Kidney (tissue), 13 donors: ENCODE measurements at regions not wholly inside any gene's neighbourhood (a gene's known extent, or its start where the extent isn't known, plus 50 kb on each side); places are given as distances from the start of the nearest gene placed in this dataset.

Source experiments
- DNase-seq, 5 donors: peaks; one replicate each; pipeline ENCODE4 v3.0.0-alpha.2; 2013 to 2020
- FAIRE-seq: peaks from 2 replicates; lab custom pipeline; 2012; peaks lifted over from hg19 to GRCh38; lab: Jason Lieb, UNC
- H3K27ac ChIP-seq, 2 donors: one replicate each; pipeline ENCODE4 v1.7.0; 2013; ENCODE audit warnings: low read depth in 2 of 2, low read length in 2 of 2, inconsistent platforms in 1 of 2
- H3K27me3 ChIP-seq: one replicate; pipeline ENCODE4 v1.7.1; 2013; ENCODE audit warnings: low read length, inconsistent platforms; ENCODE audit not compliant: control insufficient read depth, insufficient read depth
- H3K36me3 ChIP-seq, 3 donors: one replicate each; pipeline versions ENCODE4 v1.7.0 to v1.7.1; 2013; ENCODE audit warnings: low read length in 3 of 3, control low read depth in 1 of 3, inconsistent platforms in 1 of 3; ENCODE audit not compliant: insufficient read depth in 3 of 3, control insufficient read depth in 2 of 3
- H3K4me1 ChIP-seq, 3 donors: one replicate each; pipeline versions ENCODE4 v1.7.0 to v1.7.1; 2013; ENCODE audit warnings: low read length in 3 of 3, inconsistent platforms in 1 of 3, low read depth in 1 of 3; ENCODE audit not compliant: control insufficient read depth in 2 of 3, insufficient read depth in 2 of 3
- H3K4me3 ChIP-seq, 3 donors: one replicate each; pipeline versions ENCODE4 v1.7.0 to v1.8.1; 2013; ENCODE audit warnings: low read length in 3 of 3, control low read depth in 1 of 3, inconsistent platforms in 1 of 3
- H3K9ac ChIP-seq, 3 donors: one replicate each; pipeline versions ENCODE4 v1.7.0 to v1.7.1; 2013; ENCODE audit warnings: low read length in 3 of 3, control low read depth in 1 of 3, inconsistent platforms in 1 of 3
- H3K9me3 ChIP-seq, 3 donors: one replicate each; pipeline versions ENCODE4 v1.7.0 to v1.7.1; 2013; ENCODE audit warnings: low read length in 3 of 3, control low read depth in 1 of 3, inconsistent platforms in 1 of 3; ENCODE audit not compliant: control insufficient read depth in 2 of 3, insufficient read depth in 1 of 3
- intact Hi-C: fragments of 100-400 bp; cut with DNase I; formaldehyde crosslinking; loops from one replicate; pipeline ENCODE4 v1.11.1; 2022
- TF ChIP-seq, protein P1 (sequence below): IDR thresholded peaks from 3 replicates; pipeline ENCODE4 v1.5.1; 2012; ENCODE audit warnings: mild to moderate bottlenecking, moderate library complexity, borderline replicate concordance; ENCODE audit not compliant: insufficient read depth; ENCODE audit errors: extremely low read depth
- donor health status: control.
- donor health status: control.
- donor health status: control.
- donor health status: control.
- donor health status: control.
- donor health status: DM: yes; HTN: yes; CAD: no.
- donor health status: Normal renal cell carcinoma (clear cell type).

DNA sequence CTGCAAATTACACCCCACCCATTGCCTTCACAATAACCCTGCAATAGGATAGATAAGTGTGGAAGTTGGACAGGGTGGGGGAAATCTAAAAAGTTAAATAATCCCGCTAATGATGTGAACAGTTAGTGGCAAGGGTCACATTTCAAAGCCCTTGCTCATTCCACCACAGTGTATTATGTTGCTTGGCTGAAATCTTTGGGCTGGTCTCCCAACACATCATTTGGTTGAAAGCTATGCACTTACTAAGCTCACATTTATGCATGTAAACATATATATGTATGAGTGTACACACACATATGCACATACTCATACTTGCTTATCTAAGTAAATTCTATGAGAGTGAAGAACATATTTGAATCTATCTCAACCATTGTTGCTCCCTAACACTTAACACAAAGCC, 197.8 kb downstream of the RDH14 start:
- FAIRE-seq (no peak), DNase-seq (no peak)
- Histone ChIP-seq H3K9ac (no peak overlapping the region), H3K4me1 (no peaks in the 10 kb centered on the region), H3K9me3 (no peaks in the 10 kb centered on the region), H3K27me3 (no peaks in the 10 kb centered on the region), H3K27ac (no peak overlapping the region), H3K4me3 (no peak overlapping the region), H3K36me3 (no peaks in the 10 kb centered on the region)
- TF ChIP-seq, protein P1, sequence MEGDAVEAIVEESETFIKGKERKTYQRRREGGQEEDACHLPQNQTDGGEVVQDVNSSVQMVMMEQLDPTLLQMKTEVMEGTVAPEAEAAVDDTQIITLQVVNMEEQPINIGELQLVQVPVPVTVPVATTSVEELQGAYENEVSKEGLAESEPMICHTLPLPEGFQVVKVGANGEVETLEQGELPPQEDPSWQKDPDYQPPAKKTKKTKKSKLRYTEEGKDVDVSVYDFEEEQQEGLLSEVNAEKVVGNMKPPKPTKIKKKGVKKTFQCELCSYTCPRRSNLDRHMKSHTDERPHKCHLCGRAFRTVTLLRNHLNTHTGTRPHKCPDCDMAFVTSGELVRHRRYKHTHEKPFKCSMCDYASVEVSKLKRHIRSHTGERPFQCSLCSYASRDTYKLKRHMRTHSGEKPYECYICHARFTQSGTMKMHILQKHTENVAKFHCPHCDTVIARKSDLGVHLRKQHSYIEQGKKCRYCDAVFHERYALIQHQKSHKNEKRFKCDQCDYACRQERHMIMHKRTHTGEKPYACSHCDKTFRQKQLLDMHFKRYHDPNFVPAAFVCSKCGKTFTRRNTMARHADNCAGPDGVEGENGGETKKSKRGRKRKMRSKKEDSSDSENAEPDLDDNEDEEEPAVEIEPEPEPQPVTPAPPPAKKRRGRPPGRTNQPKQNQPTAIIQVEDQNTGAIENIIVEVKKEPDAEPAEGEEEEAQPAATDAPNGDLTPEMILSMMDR, result no peak
- intact Hi-C loops, result no loop called here

DNA sequence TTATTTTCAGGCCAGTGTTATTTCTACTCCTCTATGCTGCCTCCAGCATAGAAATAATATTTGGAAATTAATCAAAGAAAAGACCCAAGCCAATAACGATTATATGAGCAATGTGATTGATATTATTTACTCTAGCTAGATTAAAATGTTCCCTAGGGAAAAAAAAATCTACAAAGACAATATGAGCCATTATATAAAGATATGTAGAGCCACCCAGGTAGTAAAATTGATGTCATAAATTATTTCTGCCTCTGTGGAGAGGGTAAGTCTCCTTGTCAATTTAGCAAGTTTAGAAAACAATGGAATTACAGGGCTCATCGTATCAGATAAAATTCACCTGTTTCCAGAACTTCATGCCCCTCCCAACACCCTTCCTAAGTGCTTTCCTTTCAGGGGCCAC, 202.9 kb downstream of the RDH14 start:
- Histone ChIP-seq H3K36me3 (no peaks in the 10 kb centered on the region), H3K27me3 (no peaks in the 10 kb centered on the region), H3K27ac (no peak overlapping the region), H3K4me3 (no peak overlapping the region), H3K9ac (no peak overlapping the region), H3K4me1 (no peaks in the 10 kb centered on the region), H3K9me3 (no peaks in the 10 kb centered on the region)
- intact Hi-C loops, result no loop called here
- DNase-seq (no peak), FAIRE-seq (no peak)
- TF ChIP-seq, protein P1, result no peak

DNA sequence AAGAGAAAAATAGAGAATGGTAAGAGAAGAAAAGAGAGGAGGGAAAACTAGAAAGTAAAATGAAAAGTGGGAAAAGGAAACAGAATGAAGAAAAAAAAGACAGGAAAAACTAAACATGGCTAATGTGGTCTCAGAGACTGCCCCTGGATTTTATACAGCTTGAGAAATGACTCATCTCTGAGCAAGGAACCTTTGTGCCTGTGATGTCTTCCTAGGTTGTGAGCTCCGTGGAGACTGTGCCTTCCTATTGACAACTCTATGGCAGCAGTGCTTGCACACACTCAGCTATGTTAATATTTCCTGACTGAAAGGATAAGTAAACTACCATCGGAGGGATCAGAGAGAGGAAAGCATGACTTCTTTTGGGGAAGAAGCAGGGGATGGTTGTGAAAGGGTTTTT, 203.8 kb downstream of the RDH14 start:
- no peak for DNase-seq
- no peaks in the 10 kb centered on the region for H3K27me3 ChIP-seq
- no peak overlapping the region for H3K4me3 ChIP-seq
- TF ChIP-seq, protein P1, result no peak
- H3K27ac ChIP-seq, result no peak overlapping the region
- FAIRE-seq, result no peak
- no peak overlapping the region for H3K9ac ChIP-seq
- no peaks in the 10 kb centered on the region for H3K9me3 ChIP-seq
- intact Hi-C loops, result no loop called here
- H3K36me3 ChIP-seq, result no peaks in the 10 kb centered on the region
- no peaks in the 10 kb centered on the region for H3K4me1 ChIP-seq

DNA sequence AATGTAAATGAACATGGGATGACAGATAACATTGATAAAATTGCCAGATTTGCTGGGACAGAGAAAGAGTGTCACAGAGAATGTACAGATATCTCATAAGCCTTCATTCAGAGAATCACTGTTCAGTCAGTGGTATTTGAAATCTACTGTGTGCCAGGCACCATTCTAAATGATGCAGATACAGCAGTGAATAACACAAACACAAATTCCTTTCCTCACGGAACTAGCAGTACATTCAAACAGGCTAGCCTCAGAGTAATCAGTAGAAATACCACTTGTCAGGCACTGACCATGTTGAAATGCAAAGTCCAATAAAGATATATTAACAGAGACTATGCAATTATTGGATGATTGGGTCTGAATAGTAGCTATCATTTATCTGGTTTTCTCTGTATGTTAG, 211.0 kb downstream of the RDH14 start:
- no peak overlapping the region for H3K9ac ChIP-seq
- intact Hi-C loops, result no loop called here
- TF ChIP-seq, protein P1, result no peak
- no peak overlapping the region for H3K27ac ChIP-seq
- no peaks in the 10 kb centered on the region for H3K36me3 ChIP-seq
- FAIRE-seq (no peak), DNase-seq (no peak)
- H3K4me1 ChIP-seq, result no peaks in the 10 kb centered on the region
- H3K27me3 ChIP-seq, result no peaks in the 10 kb centered on the region
- no peak overlapping the region for H3K4me3 ChIP-seq
- no peaks in the 10 kb centered on the region for H3K9me3 ChIP-seq
